ENCODE measurements at regions not wholly inside any gene's neighbourhood (a gene's known extent, or its start where the extent isn't known, plus 50 kb on each side); places are given as distances from the start of the nearest gene placed in this dataset.

GRCh38 chr1:181206979-181207790 lies 118.7 kb downstream of the IER5 start:
- ATAC-seq = no peak

GRCh38 chr1:181208083-181208482 lies 119.6 kb downstream of the IER5 start:
- Histone ChIP-seq H3K36me3 (no peaks in the 10 kb centered on the region), H3K27me3 (no peaks in the 10 kb centered on the region), H3K4me1 (peaks cover 0 to 22% (median 0%) of the 10 kb centered on the region in 3 donors), H3K27ac (no peak overlapping the region), H3K4me3 (no peak overlapping the region), H3K9me3 (no peaks in the 10 kb centered on the region)
- 60 to 63% methylated on average over 1 to 2 of the region's 6 CpGs for WGBS, 2 donors (ENCODE audit: low coverage in 1 of 2)
- TF ChIP-seq EP300 (IDR thresholded peaks at IDR 0.05) (no peak), CTCF (IDR thresholded peaks at IDR 0.05) (no peak), POLR2A (IDR thresholded peaks at IDR 0.05) (no peak), POLR2AphosphoS5 (IDR thresholded peaks at IDR 0.05) (no peak)
- no peak for ATAC-seq

More at GRCh38 chr1:181206979-181207790, 118.7 kb downstream of the IER5 start:
- no peak for TF ChIP-seq POLR2A (IDR thresholded peaks at IDR 0.05)
- no peak for TF ChIP-seq POLR2AphosphoS5 (IDR thresholded peaks at IDR 0.05)
- no peak for TF ChIP-seq CTCF (IDR thresholded peaks at IDR 0.05)
- no peak for TF ChIP-seq EP300 (IDR thresholded peaks at IDR 0.05)
- H3K9me3 ChIP-seq = no peaks in the 10 kb centered on the region
- H3K36me3 ChIP-seq = no peaks in the 10 kb centered on the region
- H3K27ac ChIP-seq = no peak overlapping the region
- H3K27me3 ChIP-seq = no peaks in the 10 kb centered on the region
- 86% methylated on average over 1 of the region's 19 CpGs; no CpG with 5 or more reads in 1 of the 2 donors for WGBS, 2 donors (ENCODE audit: low coverage in 1 of 2)
- H3K4me1 ChIP-seq = peaks cover 0 to 22% (median 0%) of the 10 kb centered on the region in 3 donors
- no peak overlapping the region for H3K4me3 ChIP-seq

GRCh38 chr1:181208967-181209366 lies 120.5 kb downstream of the IER5 start:
- Histone ChIP-seq H3K36me3 (no peaks in the 10 kb centered on the region), H3K27me3 (no peaks in the 10 kb centered on the region), H3K4me1 (peaks cover 0 to 22% (median 0%) of the 10 kb centered on the region in 3 donors), H3K9me3 (no peaks in the 10 kb centered on the region), H3K4me3 (no peak overlapping the region), H3K27ac (no peak overlapping the region)
- no peak for TF ChIP-seq POLR2A (IDR thresholded peaks at IDR 0.05)
- ATAC-seq = no peak
- WGBS, 2 donors (ENCODE audit: low coverage in 1 of 2) = 79 to 89% methylated on average over 2 to 5 of the region's 5 CpGs

- no peak for TF ChIP-seq POLR2AphosphoS5 (IDR thresholded peaks at IDR 0.05)
- 71% methylated on average over 2 of the region's 3 CpGs; no CpG with 5 or more reads in 1 of the 2 donors for WGBS, 2 donors (ENCODE audit: low coverage in 1 of 2)
Observed at GRCh38 chr1:181213056-181213455, 124.6 kb downstream of the IER5 start.

GRCh38 chr1:181216591-181216994 lies 128.1 kb downstream of the IER5 start:
- no peaks in the 10 kb centered on the region for H3K27me3 ChIP-seq
- H3K36me3 ChIP-seq = no peaks in the 10 kb centered on the region
- no CpG with 5 or more reads among the region's 3 CpGs for WGBS, 2 donors (ENCODE audit: low coverage in 1 of 2)
- no peaks in the 10 kb centered on the region for H3K4me1 ChIP-seq
- H3K27ac ChIP-seq = no peak overlapping the region
- H3K4me3 ChIP-seq = no peak overlapping the region
- H3K9me3 ChIP-seq = peaks cover 0 to 15% (median 0%) of the 10 kb centered on the region in 3 donors
- ATAC-seq = no peak
- TF ChIP-seq POLR2AphosphoS5 (IDR thresholded peaks at IDR 0.05) (no peak), EP300 (IDR thresholded peaks at IDR 0.05) (no peak), POLR2A (IDR thresholded peaks at IDR 0.05) (no peak), CTCF (IDR thresholded peaks at IDR 0.05) (no peak)

More at GRCh38 chr1:181213056-181213455, 124.6 kb downstream of the IER5 start:
- Histone ChIP-seq H3K27ac (no peak overlapping the region), H3K9me3 (peaks cover 0 to 15% (median 0%) of the 10 kb centered on the region in 3 donors), H3K27me3 (no peaks in the 10 kb centered on the region), H3K4me3 (no peak overlapping the region), H3K4me1 (peaks cover 0 to 5% (median 0%) of the 10 kb centered on the region in 3 donors), H3K36me3 (no peaks in the 10 kb centered on the region)
- no peak for ATAC-seq

- 69 to 86% methylated on average over 4 of the region's 4 CpGs for WGBS, 2 donors (ENCODE audit: low coverage in 1 of 2)
- H3K4me1 ChIP-seq = no peaks in the 10 kb centered on the region
- no peak overlapping the region for H3K27ac ChIP-seq
- TF ChIP-seq CTCF (IDR thresholded peaks at IDR 0.05) (no peak), EP300 (IDR thresholded peaks at IDR 0.05) (no peak), POLR2A (IDR thresholded peaks at IDR 0.05) (no peak), POLR2AphosphoS5 (IDR thresholded peaks at IDR 0.05) (no peak)
- H3K4me3 ChIP-seq = no peak overlapping the region
- H3K9me3 ChIP-seq = peaks cover 0 to 23% (median 0%) of the 10 kb centered on the region in 3 donors
- H3K36me3 ChIP-seq = no peaks in the 10 kb centered on the region
- ATAC-seq = no peak
- no peaks in the 10 kb centered on the region for H3K27me3 ChIP-seq
Observed at GRCh38 chr1:181219938-181220337, 131.4 kb downstream of the IER5 start.

Data from gastroesophageal sphincter (tissue), 4 donors.